ENCODE measurements at regions not wholly inside any gene's neighbourhood (a gene's known extent, or its start where the extent isn't known, plus 50 kb on each side); places are given as distances from the start of the nearest gene placed in this dataset.

DNA sequence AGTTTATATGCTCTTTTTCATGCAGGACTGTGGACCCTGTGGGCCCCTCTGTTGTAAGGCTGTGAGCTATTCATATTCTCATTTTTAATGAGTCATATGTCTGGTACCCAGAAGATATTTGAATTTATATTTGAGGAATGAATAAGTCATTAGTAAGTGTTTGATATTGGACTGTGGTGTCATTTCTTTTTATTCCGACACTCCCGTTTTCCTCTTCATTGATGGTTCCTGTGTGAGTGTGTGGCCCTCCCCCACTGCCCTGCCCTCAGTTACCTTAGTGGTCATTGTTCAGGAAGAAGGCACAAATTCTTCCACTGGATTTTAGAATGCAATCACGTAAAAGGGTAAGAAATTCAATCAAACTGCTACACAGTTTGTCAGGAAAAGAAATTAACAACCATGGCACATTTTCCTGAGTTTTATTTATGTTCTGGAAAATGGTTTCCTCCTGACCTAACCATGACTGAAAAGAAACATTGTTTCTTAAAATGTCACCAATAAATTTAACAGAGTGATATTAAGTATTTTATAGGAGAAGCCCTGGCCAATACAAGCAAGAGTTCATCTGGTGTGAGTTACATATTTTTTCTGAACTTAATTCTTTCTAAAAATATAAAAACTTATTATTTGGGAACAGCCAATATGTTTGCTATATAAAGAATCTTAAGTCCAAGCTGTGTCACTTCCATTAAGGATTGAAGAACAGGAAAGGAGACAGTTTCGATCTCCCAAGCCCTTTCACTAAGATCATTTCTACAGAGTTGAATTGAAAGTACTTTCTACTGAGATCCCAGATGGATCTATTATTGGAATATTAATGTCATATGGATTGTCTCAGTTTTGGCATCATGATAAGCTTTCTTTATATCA, 370.5 kb upstream of the ANXA10 start:
- no peak overlapping the region for H3K27ac ChIP-seq (ENCODE audit: control insufficient read depth, insufficient read depth)
- H3K79me2 ChIP-seq (ENCODE audit: control insufficient read depth, insufficient read depth, low read length), result no peaks in the 10 kb centered on the region
- H2AFZ ChIP-seq (ENCODE audit: control insufficient read depth, low read depth, low read length), result no peak overlapping the region
- no peak overlapping the region for H3K4me3 ChIP-seq
- in situ Hi-C loops (cut with MboI), result no loop called here
- WGBS (ENCODE audit: insufficient coverage, insufficient replicate concordance, low lambda C conversion rate, missing lambda C conversion rate), result 13% methylated on average over 4 of the region's 4 CpGs
- TF ChIP-seq EZH2 (IDR thresholded peaks at IDR 0.05; ENCODE audit: borderline replicate concordance, control insufficient read depth, low read depth, low read length), result no peak
- no peak for TF ChIP-seq SPI1 (IDR thresholded peaks at IDR 0.05; ENCODE audit: borderline replicate concordance, insufficient read depth, low read depth, low read length)
- TF ChIP-seq PAX8 (IDR thresholded peaks at IDR 0.05), result no peak
- no peak for TF ChIP-seq SIX5 (IDR thresholded peaks at IDR 0.05; ENCODE audit: low read depth, low read length, severe bottlenecking)
- TF ChIP-seq, protein P1, sequence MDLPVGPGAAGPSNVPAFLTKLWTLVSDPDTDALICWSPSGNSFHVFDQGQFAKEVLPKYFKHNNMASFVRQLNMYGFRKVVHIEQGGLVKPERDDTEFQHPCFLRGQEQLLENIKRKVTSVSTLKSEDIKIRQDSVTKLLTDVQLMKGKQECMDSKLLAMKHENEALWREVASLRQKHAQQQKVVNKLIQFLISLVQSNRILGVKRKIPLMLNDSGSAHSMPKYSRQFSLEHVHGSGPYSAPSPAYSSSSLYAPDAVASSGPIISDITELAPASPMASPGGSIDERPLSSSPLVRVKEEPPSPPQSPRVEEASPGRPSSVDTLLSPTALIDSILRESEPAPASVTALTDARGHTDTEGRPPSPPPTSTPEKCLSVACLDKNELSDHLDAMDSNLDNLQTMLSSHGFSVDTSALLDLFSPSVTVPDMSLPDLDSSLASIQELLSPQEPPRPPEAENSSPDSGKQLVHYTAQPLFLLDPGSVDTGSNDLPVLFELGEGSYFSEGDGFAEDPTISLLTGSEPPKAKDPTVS (IDR thresholded peaks at IDR 0.05; ENCODE audit: low read depth, low read length), result no peak
- no peak for TF ChIP-seq CHD1 (IDR thresholded peaks at IDR 0.05; ENCODE audit: low read depth, low read length)
- no peak for TF ChIP-seq NBN (IDR thresholded peaks at IDR 0.05)
- no peak for TF ChIP-seq TCF12 (IDR thresholded peaks at IDR 0.05; ENCODE audit: low read depth, low read length)
- no peak for TF ChIP-seq ZBED1 (IDR thresholded peaks at IDR 0.05; ENCODE audit: borderline replicate concordance)
- TF ChIP-seq SRF (IDR thresholded peaks at IDR 0.05; ENCODE audit: low read depth in 2 of 2, low read length in 2 of 2), result no peak
- no peak for TF ChIP-seq JUNB (IDR thresholded peaks at IDR 0.05)
- TF ChIP-seq NFYA (IDR thresholded peaks at IDR 0.05; ENCODE audit: borderline replicate concordance, low read depth, low read length), result no peak
- TF ChIP-seq, protein P2, sequence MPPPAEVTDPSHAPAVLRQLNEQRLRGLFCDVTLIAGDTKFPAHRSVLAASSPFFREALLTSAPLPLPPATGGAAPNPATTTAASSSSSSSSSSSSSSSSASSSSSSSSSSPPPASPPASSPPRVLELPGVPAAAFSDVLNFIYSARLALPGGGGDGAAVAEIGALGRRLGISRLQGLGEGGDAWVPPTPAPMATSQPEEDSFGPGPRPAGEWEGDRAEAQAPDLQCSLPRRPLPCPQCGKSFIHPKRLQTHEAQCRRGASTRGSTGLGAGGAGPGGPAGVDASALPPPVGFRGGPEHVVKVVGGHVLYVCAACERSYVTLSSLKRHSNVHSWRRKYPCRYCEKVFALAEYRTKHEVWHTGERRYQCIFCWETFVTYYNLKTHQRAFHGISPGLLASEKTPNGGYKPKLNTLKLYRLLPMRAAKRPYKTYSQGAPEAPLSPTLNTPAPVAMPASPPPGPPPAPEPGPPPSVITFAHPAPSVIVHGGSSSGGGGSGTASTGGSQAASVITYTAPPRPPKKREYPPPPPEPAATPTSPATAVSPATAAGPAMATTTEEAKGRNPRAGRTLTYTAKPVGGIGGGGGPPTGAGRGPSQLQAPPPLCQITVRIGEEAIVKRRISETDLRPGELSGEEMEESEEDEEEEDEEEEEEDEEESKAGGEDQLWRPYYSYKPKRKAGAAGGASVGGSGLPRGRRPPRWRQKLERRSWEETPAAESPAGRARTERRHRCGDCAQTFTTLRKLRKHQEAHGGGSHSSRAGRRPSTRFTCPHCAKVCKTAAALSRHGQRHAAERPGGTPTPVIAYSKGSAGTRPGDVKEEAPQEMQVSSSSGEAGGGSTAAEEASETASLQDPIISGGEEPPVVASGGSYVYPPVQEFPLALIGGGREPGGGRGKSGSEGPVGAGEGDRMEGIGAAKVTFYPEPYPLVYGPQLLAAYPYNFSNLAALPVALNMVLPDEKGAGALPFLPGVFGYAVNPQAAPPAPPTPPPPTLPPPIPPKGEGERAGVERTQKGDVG (CRISPR knock-in tag; IDR thresholded peaks at IDR 0.05), result no peak
- TF ChIP-seq GABPA (IDR thresholded peaks at IDR 0.05; ENCODE audit: low read depth), result no peak
- TF ChIP-seq, protein P3, sequence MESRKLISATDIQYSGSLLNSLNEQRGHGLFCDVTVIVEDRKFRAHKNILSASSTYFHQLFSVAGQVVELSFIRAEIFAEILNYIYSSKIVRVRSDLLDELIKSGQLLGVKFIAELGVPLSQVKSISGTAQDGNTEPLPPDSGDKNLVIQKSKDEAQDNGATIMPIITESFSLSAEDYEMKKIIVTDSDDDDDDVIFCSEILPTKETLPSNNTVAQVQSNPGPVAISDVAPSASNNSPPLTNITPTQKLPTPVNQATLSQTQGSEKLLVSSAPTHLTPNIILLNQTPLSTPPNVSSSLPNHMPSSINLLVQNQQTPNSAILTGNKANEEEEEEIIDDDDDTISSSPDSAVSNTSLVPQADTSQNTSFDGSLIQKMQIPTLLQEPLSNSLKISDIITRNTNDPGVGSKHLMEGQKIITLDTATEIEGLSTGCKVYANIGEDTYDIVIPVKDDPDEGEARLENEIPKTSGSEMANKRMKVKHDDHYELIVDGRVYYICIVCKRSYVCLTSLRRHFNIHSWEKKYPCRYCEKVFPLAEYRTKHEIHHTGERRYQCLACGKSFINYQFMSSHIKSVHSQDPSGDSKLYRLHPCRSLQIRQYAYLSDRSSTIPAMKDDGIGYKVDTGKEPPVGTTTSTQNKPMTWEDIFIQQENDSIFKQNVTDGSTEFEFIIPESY (IDR thresholded peaks at IDR 0.05), result no peak
- no peaks in the 10 kb centered on the region for H4K20me1 ChIP-seq (ENCODE audit: control insufficient read depth, insufficient read depth)
- ChIA-PET POLR2A (interaction anchor here (0.5 kb wide), 1 partner anchor 607 kb away, joined by 3 read pairs; no protein-coding TSS in a partner anchor), RAD21 (ENCODE audit: unreplicated experiment) (no interaction called here), SMC1A (ENCODE audit: uncharacterized antibody, unreplicated experiment) (no interaction called here), CTCF (no interaction called here)
- ATAC-seq, result no peak
- H3K9ac ChIP-seq (ENCODE audit: control insufficient read depth, insufficient read depth, low read length), result no peak overlapping the region
- H3K4me1 ChIP-seq (ENCODE audit: control insufficient read depth, insufficient read depth, low read length), result no peaks in the 10 kb centered on the region
- intact Hi-C loops (cut with micrococcal nuclease; ENCODE audit: unreplicated experiment), result no loop called here
- H3K36me3 ChIP-seq (ENCODE audit: control insufficient read depth in 2 of 2, insufficient read depth in 2 of 2, low read length in 1 of 2), result no peaks in the 10 kb centered on the region
- no peak for DNase-seq (ENCODE audit: low read depth, low spot score)
- no peak for FAIRE-seq
- H3K27me3 ChIP-seq (replicated peaks in 1 of 2; ENCODE audit: control insufficient read depth in 2 of 2, insufficient read depth in 2 of 2, low read length in 1 of 2), result no peaks in the 10 kb centered on the region
- no TSS peak for BruUV-seq (replicated peaks)
- no peak overlapping the region for H3K4me2 ChIP-seq (ENCODE audit: control insufficient read depth, insufficient read depth)
- no peaks in the 10 kb centered on the region for H3K9me3 ChIP-seq (replicated peaks; ENCODE audit: control insufficient read depth, insufficient read depth, low read length)

Data from GM12878 (cell line).